Spleen (tissue), 11 donors: ENCODE measurements at regions not wholly inside any gene's neighbourhood (a gene's known extent, or its start where the extent isn't known, plus 50 kb on each side); places are given as distances from the start of the nearest gene placed in this dataset.
"Not testable (repeated sequence)": the region's sequence is repeated elsewhere in the genome, so short reads cannot be mapped to it uniquely, and the experiment has no call there.

ENCODE experiments used
- DNase-seq: peaks from one replicate; pipeline ENCODE4 v3.0.0-alpha.2; 2020
- H3K27ac ChIP-seq, 8 donors: fragments of 200-600 bp; sonication (generic) in 7 of 8; 1 replicate in 4 of 8; 2 replicates in 4 of 8; pipeline versions ENCODE4 v1.5.0 to v1.8.0; 2016 to 2021; ENCODE audit warnings: inconsistent platforms in 4 of 8, mild to moderate bottlenecking in 4 of 8, moderate library complexity in 1 of 8
- H3K27me3 ChIP-seq, 7 donors: fragments of 200-600 bp; sonication (generic) in 6 of 7; replicated peaks in 1 of 7; 1 replicate in 4 of 7; 2 replicates in 3 of 7; pipeline versions ENCODE4 v1.5.0 to v1.8.0; 2016 to 2021; ENCODE audit warnings: inconsistent platforms in 3 of 7, mild to moderate bottlenecking in 1 of 7
- H3K36me3 ChIP-seq, 6 donors: fragments of 200-600 bp; sonication (generic) in 5 of 6; 1 replicate in 4 of 6; 2 replicates in 2 of 6; pipeline versions ENCODE4 v1.5.0 to v1.8.0; 2016 to 2021; ENCODE audit warnings: inconsistent platforms in 2 of 6
- H3K4me1 ChIP-seq, 6 donors: fragments of 200-600 bp; sonication (generic) in 5 of 6; 1 replicate in 3 of 6; 2 replicates in 3 of 6; pipeline versions ENCODE4 v1.5.0 to v1.8.0; 2016 to 2021; ENCODE audit warnings: inconsistent platforms in 3 of 6
- H3K4me3 ChIP-seq, 8 donors: fragments of 200-600 bp; sonication (generic) in 7 of 8; 1 replicate in 4 of 8; 2 replicates in 4 of 8; pipeline versions ENCODE4 v1.5.0 to v1.8.0; 2016 to 2021; ENCODE audit warnings: inconsistent platforms in 4 of 8, mild to moderate bottlenecking in 4 of 8, moderate library complexity in 2 of 8
- H3K9me3 ChIP-seq, 8 donors: fragments of 200-600 bp; sonication (generic) in 7 of 8; 1 replicate in 4 of 8; 2 replicates in 4 of 8; pipeline versions ENCODE4 v1.5.0 to v1.8.0; 2016 to 2021; ENCODE audit warnings: inconsistent platforms in 4 of 8
- CTCF ChIP-seq, 11 experiments: fragments of 200-600 bp in 7 of 11; fragments of 450-650 bp in 4 of 11; sonication (generic) in 4 of 11; IDR thresholded peaks in 8 of 11; conservative IDR thresholded peaks in 3 of 11; 1 replicate in 7 of 11; 2 replicates in 4 of 11; pipeline versions ENCODE4 v1.4.0 to v1.8.0; 2016 to 2021; ENCODE audit warnings: antibody characterized with exemption in 11 of 11, inconsistent platforms in 4 of 11, mild to moderate bottlenecking in 1 of 11
- POLR2A ChIP-seq, 3 donors: fragments of 450-650 bp; IDR thresholded peaks; one replicate each; pipeline ENCODE4 v1.5.1; 2017; ENCODE audit warnings: antibody characterized with exemption in 3 of 3, mild to moderate bottlenecking in 1 of 3
- POLR2AphosphoS5 ChIP-seq, 3 donors: sonication (generic); formaldehyde crosslinking; IDR thresholded peaks; one replicate each; pipeline ENCODE4 v1.5.1; 2017; ENCODE audit warnings: antibody characterized with exemption in 3 of 3
- WGBS, 5 donors: extraction: QIAGEN DNeasy Blood & Tissue Kit in 3 of 5; methylation state at CpG; one replicate each; pipeline versions ENCODE4 v1.1.5 to v1.1.7; 2013 to 2018; 5-methylcytosine and 5-hydroxymethylcytosine counted together
- intact Hi-C: fragments of 100-400 bp; cut with DNase I; formaldehyde crosslinking; loops from one replicate; pipeline ENCODE4 v1.15.0; 2023; ENCODE audit warnings: low total_unique reads
- donor health status: healthy with polysubstance abuse.
- donor health status: DM: no; HTN: no; CAD: no; lungs with moderate emphysema.
- donor health status: DM: no; HTN: no; CAD: no.
- donor health status: Bipolar disorder and iron deficiency.
- donor health status: healthy.
- donor health status: DM: no; HTN: no; CAD: no.
- donor health status: DM: yes; HTN: yes; CAD: no.

- intact Hi-C loops, result no loop called here
- Histone ChIP-seq H3K4me1 (no peaks in the 10 kb centered on the region), H3K9me3 (peaks cover 0 to 7% (median 0%) of the 10 kb centered on the region in 8 donors), H3K36me3 (no peaks in the 10 kb centered on the region), H3K27ac (no peak overlapping the region), H3K27me3 (no peaks in the 10 kb centered on the region), H3K4me3 (no peak overlapping the region)
- no peak for DNase-seq
- TF ChIP-seq POLR2A (IDR thresholded peaks at IDR 0.05) (no peak), POLR2AphosphoS5 (IDR thresholded peaks at IDR 0.05) (no peak), CTCF (IDR thresholded peaks at IDR 0.05 in 8 of 11, conservative IDR thresholded peaks at IDR 0.05 in 3 of 11) (no peak)
- WGBS, 5 donors, result 85 to 96% (median 91%) methylated on average over 3 of the region's 3 CpGs
Observed at GRCh38 chrX:3504916-3505315, 158.5 kb upstream of the MXRA5 start.

GRCh38 chrX:3501833-3502535 is 155.5 kb upstream of the MXRA5 start:
- no peak overlapping the region for H3K27ac ChIP-seq
- no peaks in the 10 kb centered on the region for H3K9me3 ChIP-seq
- intact Hi-C loops, result no loop called here
- no peak overlapping the region for H3K4me3 ChIP-seq
- H3K27me3 ChIP-seq, result no peaks in the 10 kb centered on the region
- no peaks in the 10 kb centered on the region for H3K36me3 ChIP-seq
- no peaks in the 10 kb centered on the region for H3K4me1 ChIP-seq
- 81 to 90% (median 83%) methylated on average over 20 to 21 of the region's 21 CpGs for WGBS, 5 donors
- no peak for DNase-seq
- TF ChIP-seq CTCF (IDR thresholded peaks at IDR 0.05 in 8 of 11, conservative IDR thresholded peaks at IDR 0.05 in 3 of 11) (no peak), POLR2AphosphoS5 (IDR thresholded peaks at IDR 0.05) (no peak), POLR2A (IDR thresholded peaks at IDR 0.05) (no peak)

GRCh38 chrX:3495836-3496769 is 149.7 kb upstream of the MXRA5 start:
- H3K4me1 ChIP-seq, DNase-seq, H3K27me3 ChIP-seq, intact Hi-C loops, H3K9me3 ChIP-seq, H3K36me3 ChIP-seq, H3K4me3 ChIP-seq, H3K27ac ChIP-seq: not testable (repeated sequence)
- 81 to 89% (median 82%) methylated on average over 11 to 12 of the region's 12 CpGs for WGBS, 5 donors

- Histone ChIP-seq H3K27me3 (no peaks in the 10 kb centered on the region), H3K27ac (no peak overlapping the region), H3K9me3 (peaks cover 0 to 5% (median 0%) of the 10 kb centered on the region in 8 donors), H3K4me3 (no peak overlapping the region), H3K4me1 (no peaks in the 10 kb centered on the region), H3K36me3 (no peaks in the 10 kb centered on the region)
- DNase-seq, result no peak
- no peak for TF ChIP-seq POLR2A (IDR thresholded peaks at IDR 0.05)
- TF ChIP-seq POLR2AphosphoS5 (IDR thresholded peaks at IDR 0.05), result no peak
- no peak for TF ChIP-seq CTCF (IDR thresholded peaks at IDR 0.05 in 8 of 11, conservative IDR thresholded peaks at IDR 0.05 in 3 of 11)
- intact Hi-C loops, result no loop called here
Observed at GRCh38 chrX:3493605-3494004, 147.2 kb upstream of the MXRA5 start.
